Esophagus muscularis mucosa (tissue), 4 donors: ENCODE measurements at regions not wholly inside any gene's neighbourhood (a gene's known extent, or its start where the extent isn't known, plus 50 kb on each side); places are given as distances from the start of the nearest gene placed in this dataset.
"Not testable (repeated sequence)": the region's sequence is repeated elsewhere in the genome, so short reads cannot be mapped to it uniquely, and the experiment has no call there.

Experiments
- DNase-seq: peaks from one replicate; pipeline ENCODE4 v3.0.0-alpha.2; 2017; ENCODE audit errors: extremely low spot score
- H3K27ac ChIP-seq, 4 donors: fragments of 200-600 bp; sonication (generic); replicated peaks in 1 of 4; 1 replicate in 3 of 4; 2 replicates in 1 of 4; pipeline ENCODE4 v1.5.1; 2016 to 2019; ENCODE audit warnings: mild to moderate bottlenecking in 1 of 4
- H3K27me3 ChIP-seq, 4 donors: fragments of 200-600 bp; sonication (generic); one replicate each; pipeline versions ENCODE4 v1.5.1 to v1.6.0; 2016 to 2019
- H3K36me3 ChIP-seq, 4 donors: fragments of 200-600 bp; sonication (generic); one replicate each; pipeline ENCODE4 v1.5.1; 2016 to 2019
- H3K4me1 ChIP-seq, 4 donors: fragments of 200-600 bp; sonication (generic); one replicate each; pipeline ENCODE4 v1.5.1; 2016 to 2019
- H3K4me3 ChIP-seq, 4 donors: fragments of 200-600 bp; sonication (generic); 1 replicate in 2 of 4; 2 replicates in 2 of 4; pipeline ENCODE4 v1.5.1; 2016 to 2019; ENCODE audit warnings: mild to moderate bottlenecking in 4 of 4, moderate library complexity in 1 of 4
- H3K9me3 ChIP-seq, 4 donors: fragments of 200-600 bp; sonication (generic); 1 replicate in 3 of 4; 2 replicates in 1 of 4; pipeline ENCODE4 v1.5.1; 2016 to 2019
- EP300 ChIP-seq: sonication (generic); formaldehyde crosslinking; IDR thresholded peaks from one replicate; pipeline ENCODE4 v1.6.1; 2017; ENCODE audit warnings: antibody characterized with exemption
- POLR2A ChIP-seq: fragments of 450-650 bp; IDR thresholded peaks from one replicate; pipeline ENCODE4 v1.6.1; 2017; ENCODE audit warnings: antibody characterized with exemption, moderate library complexity, mild to moderate bottlenecking, low read depth
- POLR2AphosphoS5 ChIP-seq, 2 donors: sonication (generic); formaldehyde crosslinking; IDR thresholded peaks; one replicate each; pipeline ENCODE4 v1.6.1; 2017; ENCODE audit warnings: antibody characterized with exemption in 2 of 2
- WGBS: methylation state at CpG from one replicate; pipeline ENCODE4 v1.1.5; 2018; 5-methylcytosine and 5-hydroxymethylcytosine counted together
- intact Hi-C: fragments of 100-400 bp; cut with DNase I; formaldehyde crosslinking; loops from one replicate; pipeline ENCODE4 v1.15.1; 2023
- TF ChIP-seq, protein P1 (sequence below), 3 experiments: fragments of 200-600 bp in 2 of 3; fragments of 450-650 bp in 1 of 3; sonication (generic) in 2 of 3; IDR thresholded peaks; one replicate each; pipeline ENCODE4 v1.5.1; 2017 to 2019; ENCODE audit warnings: antibody characterized with exemption in 3 of 3, mild to moderate bottlenecking in 2 of 3, moderate library complexity in 1 of 3

DNA sequence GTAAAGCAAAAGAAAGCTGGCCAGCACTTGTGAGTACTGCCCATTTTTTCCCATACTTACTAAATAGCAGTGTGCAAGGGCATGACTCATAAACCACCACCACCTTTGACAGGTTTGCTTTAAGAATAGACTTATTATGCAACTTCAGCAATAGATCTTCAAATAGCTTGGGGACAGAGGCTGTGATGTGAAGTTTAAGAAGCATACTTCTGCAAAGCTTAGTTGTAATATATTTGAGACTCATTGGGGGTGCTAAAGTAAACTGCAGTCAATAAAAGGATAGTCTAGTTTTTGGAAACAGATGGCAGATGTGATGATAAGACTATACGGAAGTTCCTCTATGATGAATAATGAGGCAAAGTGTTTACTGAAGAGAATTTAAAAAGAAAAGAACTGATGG is 210.0 kb downstream of the PLA2G4A start:
- Histone ChIP-seq H3K4me3 (no peak overlapping the region), H3K27me3 (no peaks in the 10 kb centered on the region), H3K9me3 (peaks cover 0 to 6% (median 4%) of the 10 kb centered on the region in 4 donors), H3K4me1 (no peaks in the 10 kb centered on the region), H3K36me3 (no peaks in the 10 kb centered on the region), H3K27ac (no peak overlapping the region)
- WGBS = 40% methylated on average over 1 of the region's 1 CpG
- TF ChIP-seq, protein P1, sequence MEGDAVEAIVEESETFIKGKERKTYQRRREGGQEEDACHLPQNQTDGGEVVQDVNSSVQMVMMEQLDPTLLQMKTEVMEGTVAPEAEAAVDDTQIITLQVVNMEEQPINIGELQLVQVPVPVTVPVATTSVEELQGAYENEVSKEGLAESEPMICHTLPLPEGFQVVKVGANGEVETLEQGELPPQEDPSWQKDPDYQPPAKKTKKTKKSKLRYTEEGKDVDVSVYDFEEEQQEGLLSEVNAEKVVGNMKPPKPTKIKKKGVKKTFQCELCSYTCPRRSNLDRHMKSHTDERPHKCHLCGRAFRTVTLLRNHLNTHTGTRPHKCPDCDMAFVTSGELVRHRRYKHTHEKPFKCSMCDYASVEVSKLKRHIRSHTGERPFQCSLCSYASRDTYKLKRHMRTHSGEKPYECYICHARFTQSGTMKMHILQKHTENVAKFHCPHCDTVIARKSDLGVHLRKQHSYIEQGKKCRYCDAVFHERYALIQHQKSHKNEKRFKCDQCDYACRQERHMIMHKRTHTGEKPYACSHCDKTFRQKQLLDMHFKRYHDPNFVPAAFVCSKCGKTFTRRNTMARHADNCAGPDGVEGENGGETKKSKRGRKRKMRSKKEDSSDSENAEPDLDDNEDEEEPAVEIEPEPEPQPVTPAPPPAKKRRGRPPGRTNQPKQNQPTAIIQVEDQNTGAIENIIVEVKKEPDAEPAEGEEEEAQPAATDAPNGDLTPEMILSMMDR (IDR thresholded peaks at IDR 0.05) = no peak
- TF ChIP-seq EP300 (no peak), POLR2AphosphoS5 (IDR thresholded peaks at IDR 0.05) (no peak), POLR2A (no peak)
- no peak for DNase-seq
- intact Hi-C loops = no loop called here

DNA sequence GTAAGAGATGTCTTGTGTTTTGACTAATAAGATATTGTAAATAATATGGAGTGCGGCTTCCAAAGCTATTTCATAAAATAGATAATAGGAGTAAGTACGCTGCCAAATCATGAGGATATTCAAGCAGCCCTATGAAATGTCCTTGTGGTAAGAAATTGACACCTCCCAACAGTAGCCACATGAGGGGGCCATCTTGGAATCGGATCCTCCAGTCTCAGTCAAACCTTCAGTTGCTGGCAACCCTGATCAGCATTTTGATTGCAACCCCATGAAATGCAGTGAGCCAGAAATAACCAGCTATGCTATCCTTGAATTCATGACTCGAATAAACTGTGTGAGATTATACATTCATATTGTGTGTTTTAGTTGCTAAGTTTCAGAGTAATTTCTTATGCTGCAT is 212.4 kb downstream of the PLA2G4A start:
- no peak for DNase-seq
- Histone ChIP-seq H3K27me3 (no peaks in the 10 kb centered on the region), H3K4me1 (no peaks in the 10 kb centered on the region), H3K36me3 (no peaks in the 10 kb centered on the region), H3K27ac (no peak overlapping the region), H3K9me3 (peaks cover 0 to 6% (median 4%) of the 10 kb centered on the region in 4 donors), H3K4me3 (no peak overlapping the region)
- intact Hi-C loops = no loop called here
- no peak for TF ChIP-seq POLR2AphosphoS5 (IDR thresholded peaks at IDR 0.05)
- 88% methylated on average over 4 of the region's 4 CpGs for WGBS

DNA sequence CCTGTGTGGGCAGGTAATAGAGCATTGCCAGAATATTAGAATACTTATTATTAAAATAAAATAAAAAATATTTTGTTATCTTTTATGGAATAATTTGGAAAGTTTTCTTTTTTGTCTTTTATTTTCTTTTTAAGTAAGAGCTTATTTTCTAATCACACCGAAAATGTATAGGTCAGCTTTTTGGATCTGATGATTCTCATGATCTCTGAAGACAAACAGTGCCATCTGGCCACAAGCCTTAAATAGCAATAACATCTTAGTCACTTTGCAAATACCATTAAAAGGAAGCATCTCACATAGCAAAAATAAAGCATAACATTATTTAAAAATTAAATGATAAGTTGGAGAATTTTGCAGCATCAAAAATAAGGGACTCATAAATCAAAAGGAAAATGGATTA is 213.8 kb downstream of the PLA2G4A start:
- Histone ChIP-seq H3K27ac (no peak overlapping the region), H3K27me3 (no peaks in the 10 kb centered on the region), H3K9me3 (peaks cover 0 to 6% (median 4%) of the 10 kb centered on the region in 4 donors), H3K4me1 (no peaks in the 10 kb centered on the region), H3K4me3 (no peak overlapping the region), H3K36me3 (no peaks in the 10 kb centered on the region)
- 89% methylated on average over 1 of the region's 1 CpG for WGBS
- TF ChIP-seq POLR2AphosphoS5 (IDR thresholded peaks at IDR 0.05) (no peak), POLR2A (no peak), EP300 (no peak)
- TF ChIP-seq, protein P1 (IDR thresholded peaks at IDR 0.05) = no peak
- intact Hi-C loops = no loop called here
- no peak for DNase-seq

GRCh38 chr1:187043433-187043832 is 214.7 kb downstream of the PLA2G4A start:
- intact Hi-C loops, H3K27me3 ChIP-seq, H3K4me3 ChIP-seq, H3K4me1 ChIP-seq, DNase-seq, H3K9me3 ChIP-seq, H3K36me3 ChIP-seq, H3K27ac ChIP-seq: not testable (repeated sequence)

GRCh38 chr1:187044411-187044810 is 215.7 kb downstream of the PLA2G4A start:
- no peak for DNase-seq
- TF ChIP-seq POLR2AphosphoS5 (IDR thresholded peaks at IDR 0.05) (no peak), EP300 (no peak)
- no peaks in the 10 kb centered on the region for H3K27me3 ChIP-seq
- H3K27ac ChIP-seq = no peak overlapping the region
- H3K9me3 ChIP-seq = no peaks in the 10 kb centered on the region
- intact Hi-C loops = no loop called here
- H3K4me1 ChIP-seq = no peaks in the 10 kb centered on the region
- H3K36me3 ChIP-seq = no peaks in the 10 kb centered on the region
- no peak overlapping the region for H3K4me3 ChIP-seq

GRCh38 chr1:187045371-187045770 is 216.6 kb downstream of the PLA2G4A start:
- Histone ChIP-seq H3K4me3 (no peak overlapping the region), H3K4me1 (no peaks in the 10 kb centered on the region), H3K9me3 (no peaks in the 10 kb centered on the region), H3K27ac (no peak overlapping the region), H3K27me3 (no peaks in the 10 kb centered on the region), H3K36me3 (no peaks in the 10 kb centered on the region)
- intact Hi-C loops = no loop called here
- 78% methylated on average over 4 of the region's 4 CpGs for WGBS
- TF ChIP-seq POLR2AphosphoS5 (IDR thresholded peaks at IDR 0.05) = no peak
- no peak for DNase-seq

DNA sequence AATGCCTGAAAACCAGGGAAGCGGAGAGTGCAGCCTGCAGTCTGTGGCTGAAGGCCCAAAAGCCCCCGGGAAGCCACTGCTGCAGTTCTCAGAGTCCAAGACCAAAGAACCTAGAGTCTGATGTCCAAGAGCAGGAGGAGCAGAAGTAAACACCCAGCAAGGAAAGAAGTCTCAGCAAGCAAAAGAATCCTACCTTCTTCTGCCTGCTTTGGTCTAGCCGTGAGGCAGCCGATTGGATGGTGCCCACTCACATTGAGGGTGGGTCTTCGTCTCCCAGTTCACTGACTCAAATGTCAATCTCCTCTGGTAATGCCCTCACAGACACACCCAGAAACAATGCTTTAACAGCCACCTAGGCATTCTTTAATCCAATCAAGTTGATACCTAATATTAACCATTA is 217.5 kb downstream of the PLA2G4A start:
- WGBS = 94% methylated on average over 5 of the region's 5 CpGs
- Histone ChIP-seq H3K4me1 (no peaks in the 10 kb centered on the region), H3K9me3 (no peaks in the 10 kb centered on the region), H3K4me3 (no peak overlapping the region), H3K27ac (no peak overlapping the region), H3K27me3 (no peaks in the 10 kb centered on the region), H3K36me3 (no peaks in the 10 kb centered on the region)
- DNase-seq = no peak
- TF ChIP-seq, protein P1 (IDR thresholded peaks at IDR 0.05) = no peak
- TF ChIP-seq POLR2AphosphoS5 (IDR thresholded peaks at IDR 0.05) (no peak), POLR2A (no peak), EP300 (no peak)
- intact Hi-C loops = no loop called here
